ENCODE measurements at regions not wholly inside any gene's neighbourhood (a gene's known extent, or its start where the extent isn't known, plus 50 kb on each side); places are given as distances from the start of the nearest gene placed in this dataset.
"Not testable (repeated sequence)": the region's sequence is repeated elsewhere in the genome, so short reads cannot be mapped to it uniquely, and the experiment has no call there.

DNA sequence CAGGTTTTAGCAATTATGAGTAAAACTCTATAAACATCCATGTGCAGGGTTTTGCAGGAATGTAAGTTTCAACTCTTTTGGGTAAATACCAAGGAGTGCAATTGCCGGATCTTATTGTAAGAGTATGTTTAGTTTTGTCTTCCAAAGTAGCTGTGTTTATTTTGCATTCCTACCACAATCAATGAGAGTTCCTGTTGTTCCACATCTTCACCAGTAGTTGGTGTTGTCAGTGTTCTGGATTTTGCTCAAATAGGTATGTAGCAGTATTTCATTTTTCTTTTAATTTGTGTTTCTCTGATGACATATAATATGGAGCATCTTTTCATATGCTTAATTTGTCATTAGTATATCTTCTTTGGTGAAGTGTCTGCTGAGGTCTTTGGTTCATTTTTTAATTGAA, 185.1 kb upstream of the GALNT15 start:
- no peak for DNase-seq (ENCODE audit: low read depth in 2 of 2)

- DNase-seq (ENCODE audit: low read depth in 2 of 2) = not testable (repeated sequence)
Measured at GRCh38 chr3:15993660-15994059, 180.8 kb upstream of the GALNT15 start.

DNA sequence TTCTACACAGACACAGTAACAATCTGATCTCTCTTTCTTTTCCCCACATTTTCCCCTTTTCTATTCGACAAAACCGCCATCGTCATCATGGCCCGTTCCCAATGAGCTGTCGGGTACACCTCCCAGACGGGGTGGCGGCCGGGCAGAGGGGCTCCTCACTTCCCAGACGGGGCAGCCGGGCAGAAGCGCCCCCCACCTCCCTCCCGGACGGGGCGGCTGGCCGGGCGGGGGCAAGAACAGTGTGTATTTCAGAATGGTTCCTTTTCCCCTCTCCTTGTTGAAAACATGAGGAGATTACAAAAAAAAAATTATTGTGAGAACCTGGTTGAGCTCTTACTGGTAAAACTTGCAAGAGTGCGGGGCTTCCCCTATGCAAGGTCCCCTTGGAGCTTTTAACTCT, 178.0 kb upstream of the GALNT15 start:
- DNase-seq (ENCODE audit: low read depth in 2 of 2) = not testable (repeated sequence)

GRCh38 chr3:15997274-15997943, 177.1 kb upstream of the GALNT15 start:
- no peak for DNase-seq (ENCODE audit: low read depth in 2 of 2)

DNA sequence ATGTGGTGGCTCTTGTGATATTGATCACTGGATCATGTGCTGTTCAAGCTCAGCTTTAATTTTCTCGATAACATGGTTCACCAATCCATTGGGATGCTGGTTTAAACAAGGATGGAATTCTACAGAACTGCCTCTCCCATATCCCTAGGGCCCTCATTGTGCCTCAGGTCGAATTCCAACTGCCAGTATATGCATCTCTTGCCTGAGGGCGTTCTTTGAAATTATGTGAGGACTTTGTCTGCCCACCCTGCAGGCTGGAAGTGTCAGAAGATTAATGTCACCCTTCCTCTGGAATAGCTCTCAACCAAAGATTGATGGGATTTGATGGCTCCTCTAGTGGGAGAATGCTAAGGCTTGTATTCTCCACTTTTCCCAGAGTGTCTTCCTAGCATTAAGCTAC, 175.6 kb upstream of the GALNT15 start:
- DNase-seq (ENCODE audit: low read depth in 2 of 2) = no peak

DNA sequence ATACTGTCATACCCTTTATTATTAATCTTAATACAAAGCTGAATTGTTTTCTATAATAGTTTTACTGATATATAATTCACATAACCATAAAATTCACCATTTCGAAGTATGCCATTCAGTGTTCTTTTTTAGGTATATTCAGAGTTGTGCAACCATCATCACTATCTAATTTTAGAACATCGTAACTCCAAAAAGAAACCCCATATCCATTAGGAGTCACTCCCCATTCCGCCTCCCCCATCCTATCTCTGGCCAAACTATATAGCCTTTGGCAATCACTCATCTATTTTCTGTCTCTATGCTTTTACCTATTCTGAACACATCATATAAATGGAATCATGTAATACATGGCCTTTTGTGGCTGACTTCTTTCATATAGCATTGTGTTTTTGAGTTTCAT, 169.7 kb upstream of the GALNT15 start:
- DNase-seq (ENCODE audit: low read depth in 2 of 2) = no peak

DNA sequence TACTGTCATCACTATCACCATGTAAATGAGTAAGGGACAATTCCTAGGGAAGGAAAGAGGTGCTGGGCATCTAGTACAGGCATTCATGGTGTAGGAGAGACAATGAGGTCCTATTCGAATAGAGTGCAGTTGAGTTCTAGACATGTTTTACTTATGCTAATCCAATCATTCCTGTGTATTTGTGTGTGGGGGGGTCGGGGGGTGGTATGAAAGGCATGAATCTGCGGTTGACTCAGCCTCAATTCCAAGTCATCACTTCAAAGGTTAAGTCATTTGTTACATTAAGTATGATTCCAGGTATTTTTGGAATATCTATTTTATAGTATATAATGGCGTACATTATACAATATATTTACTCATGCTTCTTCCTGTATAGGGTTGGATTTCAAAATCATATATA, 163.1 kb upstream of the GALNT15 start:
- DNase-seq (ENCODE audit: low read depth in 2 of 2) = no peak

GRCh38 chr3:16012086-16012485, 162.4 kb upstream of the GALNT15 start:
- DNase-seq (ENCODE audit: low read depth in 2 of 2) = no peak

DNA sequence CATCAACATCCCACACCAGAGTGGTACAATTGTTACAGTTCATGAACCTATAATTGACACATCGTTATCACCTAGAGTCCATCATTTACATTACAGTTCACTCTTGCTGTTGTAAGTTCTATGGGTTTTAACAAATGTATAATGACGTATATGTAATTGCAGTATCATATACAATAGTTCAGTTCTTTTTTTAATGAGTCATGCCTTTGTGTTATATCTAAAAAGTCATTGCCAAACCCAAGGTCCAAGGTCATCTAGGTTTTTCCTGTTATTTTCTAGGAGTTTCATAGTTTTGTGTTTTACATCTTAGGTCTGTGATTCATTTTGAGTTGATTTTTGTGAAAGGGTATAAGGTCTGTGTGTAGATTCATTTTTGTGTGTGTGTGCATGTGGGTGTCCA, 160.9 kb upstream of the GALNT15 start:
- no peak for DNase-seq (ENCODE audit: low read depth in 2 of 2)

GRCh38 chr3:16021801-16022200, 152.7 kb upstream of the GALNT15 start:
- not testable (repeated sequence) for DNase-seq (ENCODE audit: low read depth in 2 of 2)

GRCh38 chr3:16023881-16024280, 150.6 kb upstream of the GALNT15 start:
- DNase-seq (ENCODE audit: low read depth in 2 of 2) = not testable (repeated sequence)

GRCh38 chr3:16024548-16024947, 149.9 kb upstream of the GALNT15 start:
- no peak for DNase-seq (ENCODE audit: low read depth in 2 of 2)

GRCh38 chr3:16026753-16027152, 147.7 kb upstream of the GALNT15 start:
- no peak for DNase-seq (ENCODE audit: low read depth in 2 of 2)

DNA sequence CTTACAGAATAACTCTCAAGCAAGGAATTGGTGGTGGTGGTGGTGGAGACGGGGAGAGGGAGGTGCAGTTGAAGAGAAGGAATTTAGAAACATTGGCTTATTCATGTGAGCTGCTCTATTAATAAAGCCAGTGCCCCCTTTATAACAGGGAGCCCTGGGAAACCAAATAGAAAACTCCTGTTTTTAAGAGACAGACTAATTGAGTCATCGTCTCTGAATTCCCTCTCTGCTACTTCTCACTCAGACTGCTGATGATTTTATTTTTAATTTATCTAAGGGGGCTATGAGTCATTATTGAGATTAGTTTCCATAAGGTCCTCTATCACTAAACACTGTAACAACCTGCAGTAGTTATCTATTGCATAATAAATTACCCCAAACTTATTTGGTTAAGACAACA, 145.9 kb upstream of the GALNT15 start:
- no peak for DNase-seq (ENCODE audit: low read depth in 2 of 2)

DNA sequence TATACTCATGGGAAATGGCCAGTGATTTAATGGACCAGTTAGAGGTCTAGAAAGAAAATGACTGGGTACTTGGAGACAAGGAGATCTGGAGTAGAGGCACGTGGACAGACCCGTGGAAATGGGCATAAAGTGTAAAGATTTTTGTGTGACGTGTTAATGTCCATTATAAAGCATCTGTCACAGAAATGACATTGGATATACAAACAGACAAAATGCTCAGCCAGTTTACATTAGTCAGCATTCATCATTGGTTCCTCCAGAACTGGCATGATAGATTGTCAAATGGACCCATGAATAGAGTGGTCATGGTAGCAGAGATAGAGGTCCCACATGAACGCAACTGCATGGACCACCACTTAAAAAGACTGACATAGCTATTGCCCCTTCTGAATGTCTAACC, 144.1 kb upstream of the GALNT15 start:
- no peak for DNase-seq (ENCODE audit: low read depth in 2 of 2)

DNA sequence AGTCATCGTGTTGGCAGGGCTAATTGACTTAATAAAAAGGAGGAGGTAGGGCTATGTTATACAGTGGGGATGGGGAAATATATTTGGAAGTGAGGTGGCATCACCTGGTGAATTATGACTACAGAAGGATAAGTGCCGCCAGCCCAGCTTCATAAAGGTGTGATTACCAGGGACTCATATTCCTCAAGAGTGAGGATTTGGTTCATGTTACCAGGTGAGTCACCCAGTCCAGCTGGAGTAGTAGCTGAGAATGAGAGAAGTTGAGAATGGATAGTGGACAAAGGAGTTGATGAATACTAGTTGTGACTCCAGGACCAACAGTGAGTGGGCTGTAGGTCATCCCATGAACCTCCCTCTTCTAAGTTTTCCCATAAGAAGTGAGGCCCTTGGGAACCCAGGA, 143.0 kb upstream of the GALNT15 start:
- DNase-seq (ENCODE audit: low read depth in 2 of 2) = no peak

DNA sequence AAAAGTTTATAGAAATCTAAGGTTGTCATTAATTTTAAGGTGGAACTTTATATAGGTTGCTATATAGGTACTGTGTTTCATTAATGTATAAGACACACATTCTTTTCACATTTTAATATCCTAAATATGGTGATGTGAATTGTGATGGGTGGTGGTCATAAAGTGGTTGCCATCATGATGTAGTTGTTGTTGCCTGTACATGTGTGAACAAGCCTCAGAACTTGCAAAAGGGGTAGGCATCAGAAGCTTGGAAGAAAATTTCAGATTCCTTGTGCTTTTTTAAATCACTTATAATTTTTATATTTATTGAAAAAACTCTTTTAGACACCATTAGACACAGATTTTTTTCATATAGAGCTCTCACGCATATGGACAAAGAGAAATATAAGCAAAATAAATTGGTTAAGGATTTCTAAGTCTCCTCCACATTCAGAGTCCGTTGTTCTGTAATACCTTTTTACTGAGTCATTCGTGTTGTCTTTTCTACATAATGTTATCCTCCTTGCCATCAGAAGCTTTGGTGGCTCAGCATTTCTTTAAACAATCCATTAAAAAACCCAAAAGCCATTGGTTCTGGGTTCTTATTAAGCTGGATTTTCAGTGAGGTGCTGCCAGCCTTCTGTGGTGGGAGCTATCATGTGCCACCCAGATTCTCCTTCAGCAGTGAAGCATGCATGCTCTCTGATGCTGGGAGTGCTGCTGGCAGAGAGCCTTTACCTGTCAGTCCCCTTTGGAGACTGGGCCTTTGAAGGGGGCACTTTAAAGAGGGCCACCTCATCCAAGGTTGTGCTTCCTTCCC, 140.4 kb upstream of the GALNT15 start:
- DNase-seq (ENCODE audit: low read depth in 2 of 2) = no peak

- DNase-seq (ENCODE audit: low read depth in 2 of 2) = no peak
Measured at GRCh38 chr3:16040991-16041390, 133.5 kb upstream of the GALNT15 start.

- no peak for DNase-seq (ENCODE audit: low read depth in 2 of 2)
Measured at GRCh38 chr3:16048435-16049318, 125.8 kb upstream of the GALNT15 start.

- DNase-seq (ENCODE audit: low read depth in 2 of 2) = no peak
Measured at GRCh38 chr3:16050641-16051467, 123.6 kb upstream of the GALNT15 start.

GRCh38 chr3:16051691-16052090, 122.8 kb upstream of the GALNT15 start:
- DNase-seq (ENCODE audit: low read depth in 2 of 2) = no peak

DNA sequence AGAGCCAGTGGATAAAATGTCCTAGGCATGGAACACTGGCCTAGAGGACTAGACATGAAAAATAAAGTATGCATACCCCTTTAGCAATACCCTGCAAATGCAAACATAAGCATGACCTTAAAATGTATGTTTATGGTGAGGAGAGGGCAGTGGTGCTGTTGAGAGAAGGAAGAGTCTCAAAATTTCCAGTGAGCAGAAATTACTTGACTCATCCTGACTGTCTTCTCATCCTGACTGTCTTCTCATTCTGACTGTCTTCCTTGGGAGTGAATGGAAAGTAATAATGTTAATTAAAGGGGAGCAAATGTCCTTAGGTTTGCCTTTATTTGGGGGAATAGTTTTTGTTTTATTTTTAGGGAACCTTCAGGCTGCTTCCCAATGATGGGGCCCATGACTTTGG, 121.5 kb upstream of the GALNT15 start:
- DNase-seq (ENCODE audit: low read depth in 2 of 2) = no peak

Data from stimulated activated CD8-positive, alpha-beta memory T cell treated with anti-CD3 and anti-CD28 coated beads, Interleukin-2, amount 100 ng/mL, for 1 hour (primary cell).